ENCODE measurements at regions not wholly inside any gene's neighbourhood (a gene's known extent, or its start where the extent isn't known, plus 50 kb on each side); places are given as distances from the start of the nearest gene placed in this dataset.

DNA sequence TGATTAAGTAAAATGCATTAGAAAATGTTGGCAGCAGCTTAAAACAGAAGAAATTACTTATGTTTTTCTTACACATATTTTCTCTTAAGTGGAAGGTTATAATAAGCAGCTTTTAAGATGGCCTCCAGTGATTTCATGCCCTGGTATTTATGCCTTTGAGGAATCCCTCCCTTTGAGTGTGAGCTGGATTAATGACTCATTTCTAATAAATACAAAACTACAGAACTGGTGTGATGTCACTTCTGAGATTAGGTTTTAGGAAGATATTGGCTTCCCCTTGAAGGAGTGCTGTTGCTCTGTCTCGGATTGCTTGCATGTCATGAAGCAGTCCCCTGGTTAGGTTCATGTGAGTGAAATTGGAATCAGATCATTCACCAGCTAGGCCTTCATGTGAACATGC is 143.2 kb upstream of the EPHA7 start:
- TF ChIP-seq, protein P1, sequence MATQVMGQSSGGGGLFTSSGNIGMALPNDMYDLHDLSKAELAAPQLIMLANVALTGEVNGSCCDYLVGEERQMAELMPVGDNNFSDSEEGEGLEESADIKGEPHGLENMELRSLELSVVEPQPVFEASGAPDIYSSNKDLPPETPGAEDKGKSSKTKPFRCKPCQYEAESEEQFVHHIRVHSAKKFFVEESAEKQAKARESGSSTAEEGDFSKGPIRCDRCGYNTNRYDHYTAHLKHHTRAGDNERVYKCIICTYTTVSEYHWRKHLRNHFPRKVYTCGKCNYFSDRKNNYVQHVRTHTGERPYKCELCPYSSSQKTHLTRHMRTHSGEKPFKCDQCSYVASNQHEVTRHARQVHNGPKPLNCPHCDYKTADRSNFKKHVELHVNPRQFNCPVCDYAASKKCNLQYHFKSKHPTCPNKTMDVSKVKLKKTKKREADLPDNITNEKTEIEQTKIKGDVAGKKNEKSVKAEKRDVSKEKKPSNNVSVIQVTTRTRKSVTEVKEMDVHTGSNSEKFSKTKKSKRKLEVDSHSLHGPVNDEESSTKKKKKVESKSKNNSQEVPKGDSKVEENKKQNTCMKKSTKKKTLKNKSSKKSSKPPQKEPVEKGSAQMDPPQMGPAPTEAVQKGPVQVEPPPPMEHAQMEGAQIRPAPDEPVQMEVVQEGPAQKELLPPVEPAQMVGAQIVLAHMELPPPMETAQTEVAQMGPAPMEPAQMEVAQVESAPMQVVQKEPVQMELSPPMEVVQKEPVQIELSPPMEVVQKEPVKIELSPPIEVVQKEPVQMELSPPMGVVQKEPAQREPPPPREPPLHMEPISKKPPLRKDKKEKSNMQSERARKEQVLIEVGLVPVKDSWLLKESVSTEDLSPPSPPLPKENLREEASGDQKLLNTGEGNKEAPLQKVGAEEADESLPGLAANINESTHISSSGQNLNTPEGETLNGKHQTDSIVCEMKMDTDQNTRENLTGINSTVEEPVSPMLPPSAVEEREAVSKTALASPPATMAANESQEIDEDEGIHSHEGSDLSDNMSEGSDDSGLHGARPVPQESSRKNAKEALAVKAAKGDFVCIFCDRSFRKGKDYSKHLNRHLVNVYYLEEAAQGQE (IDR thresholded peaks at IDR 0.05; ENCODE audit: borderline replicate concordance), result no peak
- TF ChIP-seq, protein P2, sequence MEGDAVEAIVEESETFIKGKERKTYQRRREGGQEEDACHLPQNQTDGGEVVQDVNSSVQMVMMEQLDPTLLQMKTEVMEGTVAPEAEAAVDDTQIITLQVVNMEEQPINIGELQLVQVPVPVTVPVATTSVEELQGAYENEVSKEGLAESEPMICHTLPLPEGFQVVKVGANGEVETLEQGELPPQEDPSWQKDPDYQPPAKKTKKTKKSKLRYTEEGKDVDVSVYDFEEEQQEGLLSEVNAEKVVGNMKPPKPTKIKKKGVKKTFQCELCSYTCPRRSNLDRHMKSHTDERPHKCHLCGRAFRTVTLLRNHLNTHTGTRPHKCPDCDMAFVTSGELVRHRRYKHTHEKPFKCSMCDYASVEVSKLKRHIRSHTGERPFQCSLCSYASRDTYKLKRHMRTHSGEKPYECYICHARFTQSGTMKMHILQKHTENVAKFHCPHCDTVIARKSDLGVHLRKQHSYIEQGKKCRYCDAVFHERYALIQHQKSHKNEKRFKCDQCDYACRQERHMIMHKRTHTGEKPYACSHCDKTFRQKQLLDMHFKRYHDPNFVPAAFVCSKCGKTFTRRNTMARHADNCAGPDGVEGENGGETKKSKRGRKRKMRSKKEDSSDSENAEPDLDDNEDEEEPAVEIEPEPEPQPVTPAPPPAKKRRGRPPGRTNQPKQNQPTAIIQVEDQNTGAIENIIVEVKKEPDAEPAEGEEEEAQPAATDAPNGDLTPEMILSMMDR (IDR thresholded peaks at IDR 0.05; ENCODE audit: poor library complexity, severe bottlenecking), result no peak
- no peak for TF ChIP-seq EZH2 (IDR thresholded peaks at IDR 0.05; ENCODE audit: borderline replicate concordance, insufficient read depth, low read length, poor library complexity, severe bottlenecking)
- no peak for TF ChIP-seq POLR2AphosphoS5 (IDR thresholded peaks at IDR 0.05)
- TF ChIP-seq EP300 (conservative IDR thresholded peaks at IDR 0.05; ENCODE audit: poor library complexity, severe bottlenecking), result no peak
- TF ChIP-seq RAD21 (conservative IDR thresholded peaks at IDR 0.05), result no peak
- TF ChIP-seq TAF1 (IDR thresholded peaks at IDR 0.05; ENCODE audit: low read depth), result no peak
- TF ChIP-seq MXI1 (conservative IDR thresholded peaks at IDR 0.05; ENCODE audit: poor library complexity, severe bottlenecking), result no peak
- TF ChIP-seq SMC3 (conservative IDR thresholded peaks at IDR 0.05; ENCODE audit: poor library complexity), result no peak

All from neural cell (in vitro differentiated cells).